Stimulated activated CD4-positive, alpha-beta T cell treated with anti-CD3 and anti-CD28 coated beads, TNF-alpha, amount 100 ng/mL, for 24 hours (primary cell): ENCODE measurements at regions not wholly inside any gene's neighbourhood (a gene's known extent, or its start where the extent isn't known, plus 50 kb on each side); places are given as distances from the start of the nearest gene placed in this dataset.
"Not testable (repeated sequence)": the region's sequence is repeated elsewhere in the genome, so short reads cannot be mapped to it uniquely, and the experiment has no call there.

ENCODE experiments used
- DNase-seq, 3 experiments: peaks; one replicate each; pipeline ENCODE4 v3.0.0-alpha.2; 2020; ENCODE audit warnings: low read depth in 3 of 3

- DNase-seq, result no peak
These were observed 226.1 kb downstream of the SHOX start for GRCh38 chrX:856566-857290.

- DNase-seq, result no peak
These were observed 222.7 kb downstream of the SHOX start for GRCh38 chrX:853304-853703.

- DNase-seq, result no peak
These were observed 219.9 kb downstream of the SHOX start for GRCh38 chrX:850471-850916.

GRCh38 chrX:848386-848785 is 217.8 kb downstream of the SHOX start:
- no peak for DNase-seq

GRCh38 chrX:843306-843705 is 212.7 kb downstream of the SHOX start:
- DNase-seq, result no peak

GRCh38 chrX:840556-840955 is 210.0 kb downstream of the SHOX start:
- no peak for DNase-seq

GRCh38 chrX:838666-839065 is 208.1 kb downstream of the SHOX start:
- DNase-seq, result not testable (repeated sequence)

GRCh38 chrX:835857-836256 is 205.3 kb downstream of the SHOX start:
- not testable (repeated sequence) for DNase-seq

GRCh38 chrX:830532-830931 is 199.9 kb downstream of the SHOX start:
- no peak for DNase-seq

- DNase-seq, result no peak
These were observed 198.6 kb downstream of the SHOX start for GRCh38 chrX:829145-829544.

GRCh38 chrX:828411-828959 is 197.9 kb downstream of the SHOX start:
- DNase-seq, result no peak

GRCh38 chrX:826448-826847 is 195.9 kb downstream of the SHOX start:
- no peak for DNase-seq

- no peak for DNase-seq
These were observed 195.4 kb downstream of the SHOX start for GRCh38 chrX:825991-826390.

GRCh38 chrX:823073-823472 is 192.5 kb downstream of the SHOX start:
- DNase-seq, result not testable (repeated sequence)

- DNase-seq, result no peak
These were observed 190.9 kb downstream of the SHOX start for GRCh38 chrX:821327-822107.

- no peak for DNase-seq
These were observed 189.1 kb downstream of the SHOX start for GRCh38 chrX:819684-820083.

- DNase-seq, result no peak
These were observed 187.2 kb downstream of the SHOX start for GRCh38 chrX:817759-818300.

- not testable (repeated sequence) for DNase-seq
These were observed 186.6 kb downstream of the SHOX start for GRCh38 chrX:817147-817546.

- no peak for DNase-seq
These were observed 185.8 kb downstream of the SHOX start for GRCh38 chrX:816411-816810.

- DNase-seq, result no peak
These were observed 179.6 kb downstream of the SHOX start for GRCh38 chrX:810186-810585.

- DNase-seq, result no peak
These were observed 178.5 kb downstream of the SHOX start for GRCh38 chrX:809081-809480.

GRCh38 chrX:806586-806985 is 176.0 kb downstream of the SHOX start:
- DNase-seq, result no peak

- DNase-seq, result no peak
These were observed 175.4 kb downstream of the SHOX start for GRCh38 chrX:805988-806387.
